Spleen (tissue), 11 donors: ENCODE measurements at regions not wholly inside any gene's neighbourhood (a gene's known extent, or its start where the extent isn't known, plus 50 kb on each side); places are given as distances from the start of the nearest gene placed in this dataset.

ENCODE experiments used
- DNase-seq: peaks from one replicate; pipeline ENCODE4 v3.0.0-alpha.2; 2020
- H3K27ac ChIP-seq, 8 donors: fragments of 200-600 bp; sonication (generic) in 7 of 8; 1 replicate in 4 of 8; 2 replicates in 4 of 8; pipeline versions ENCODE4 v1.5.0 to v1.8.0; 2016 to 2021; ENCODE audit warnings: inconsistent platforms in 4 of 8, mild to moderate bottlenecking in 4 of 8, moderate library complexity in 1 of 8
- H3K27me3 ChIP-seq, 7 donors: fragments of 200-600 bp; sonication (generic) in 6 of 7; replicated peaks in 1 of 7; 1 replicate in 4 of 7; 2 replicates in 3 of 7; pipeline versions ENCODE4 v1.5.0 to v1.8.0; 2016 to 2021; ENCODE audit warnings: inconsistent platforms in 3 of 7, mild to moderate bottlenecking in 1 of 7
- H3K36me3 ChIP-seq, 6 donors: fragments of 200-600 bp; sonication (generic) in 5 of 6; 1 replicate in 4 of 6; 2 replicates in 2 of 6; pipeline versions ENCODE4 v1.5.0 to v1.8.0; 2016 to 2021; ENCODE audit warnings: inconsistent platforms in 2 of 6
- H3K4me1 ChIP-seq, 6 donors: fragments of 200-600 bp; sonication (generic) in 5 of 6; 1 replicate in 3 of 6; 2 replicates in 3 of 6; pipeline versions ENCODE4 v1.5.0 to v1.8.0; 2016 to 2021; ENCODE audit warnings: inconsistent platforms in 3 of 6
- H3K4me3 ChIP-seq, 8 donors: fragments of 200-600 bp; sonication (generic) in 7 of 8; 1 replicate in 4 of 8; 2 replicates in 4 of 8; pipeline versions ENCODE4 v1.5.0 to v1.8.0; 2016 to 2021; ENCODE audit warnings: inconsistent platforms in 4 of 8, mild to moderate bottlenecking in 4 of 8, moderate library complexity in 2 of 8
- H3K9me3 ChIP-seq, 8 donors: fragments of 200-600 bp; sonication (generic) in 7 of 8; 1 replicate in 4 of 8; 2 replicates in 4 of 8; pipeline versions ENCODE4 v1.5.0 to v1.8.0; 2016 to 2021; ENCODE audit warnings: inconsistent platforms in 4 of 8
- POLR2A ChIP-seq, 3 donors: fragments of 450-650 bp; IDR thresholded peaks; one replicate each; pipeline ENCODE4 v1.5.1; 2017; ENCODE audit warnings: antibody characterized with exemption in 3 of 3, mild to moderate bottlenecking in 1 of 3
- POLR2AphosphoS5 ChIP-seq, 3 donors: sonication (generic); formaldehyde crosslinking; IDR thresholded peaks; one replicate each; pipeline ENCODE4 v1.5.1; 2017; ENCODE audit warnings: antibody characterized with exemption in 3 of 3
- WGBS, 5 donors: extraction: QIAGEN DNeasy Blood & Tissue Kit in 3 of 5; methylation state at CpG; one replicate each; pipeline versions ENCODE4 v1.1.5 to v1.1.7; 2013 to 2018; 5-methylcytosine and 5-hydroxymethylcytosine counted together
- intact Hi-C: fragments of 100-400 bp; cut with DNase I; formaldehyde crosslinking; loops from one replicate; pipeline ENCODE4 v1.15.0; 2023; ENCODE audit warnings: low total_unique reads
- TF ChIP-seq, protein P1 (sequence below), 11 experiments: fragments of 200-600 bp in 7 of 11; fragments of 450-650 bp in 4 of 11; sonication (generic) in 4 of 11; IDR thresholded peaks in 8 of 11; conservative IDR thresholded peaks in 3 of 11; 1 replicate in 7 of 11; 2 replicates in 4 of 11; pipeline versions ENCODE4 v1.4.0 to v1.8.0; 2016 to 2021; ENCODE audit warnings: antibody characterized with exemption in 11 of 11, inconsistent platforms in 4 of 11, mild to moderate bottlenecking in 1 of 11
- donor health status: healthy with polysubstance abuse.
- donor health status: DM: no; HTN: no; CAD: no; lungs with moderate emphysema.
- donor health status: DM: no; HTN: no; CAD: no.
- donor health status: Bipolar disorder and iron deficiency.
- donor health status: healthy.
- donor health status: DM: no; HTN: no; CAD: no.
- donor health status: DM: yes; HTN: yes; CAD: no.

DNA sequence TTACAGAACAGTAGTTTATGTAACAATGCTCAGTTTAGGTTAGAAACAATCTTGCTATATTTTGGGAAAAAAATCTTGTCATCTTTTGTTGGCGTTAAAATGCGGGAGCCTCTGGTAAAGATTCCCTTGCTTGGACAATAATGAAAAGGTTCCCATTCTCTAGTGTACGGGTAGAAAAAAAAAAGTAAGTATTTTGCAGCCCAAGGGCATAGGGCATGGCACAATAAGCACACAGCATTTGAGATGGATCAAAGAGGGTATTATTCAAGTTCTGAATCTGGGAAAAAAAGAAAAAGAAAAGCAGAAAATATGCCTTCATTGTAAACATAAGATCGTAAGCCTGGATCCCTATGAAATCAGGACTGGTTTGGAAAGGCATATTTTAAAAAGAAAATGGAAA is 408.6 kb upstream of the ROBO2 start:
- Histone ChIP-seq H3K36me3 (no peaks in the 10 kb centered on the region), H3K4me3 (no peak overlapping the region), H3K27ac (no peak overlapping the region), H3K4me1 (no peaks in the 10 kb centered on the region), H3K27me3 (no peaks in the 10 kb centered on the region), H3K9me3 (peaks cover 0 to 7% (median 0%) of the 10 kb centered on the region in 8 donors)
- intact Hi-C loops, result no loop called here
- DNase-seq, result no peak
- WGBS, 5 donors, result 84 to 92% (median 89%) methylated on average over 4 of the region's 4 CpGs
- TF ChIP-seq POLR2AphosphoS5 (IDR thresholded peaks at IDR 0.05) (no peak), POLR2A (IDR thresholded peaks at IDR 0.05) (no peak)
- TF ChIP-seq, protein P1, sequence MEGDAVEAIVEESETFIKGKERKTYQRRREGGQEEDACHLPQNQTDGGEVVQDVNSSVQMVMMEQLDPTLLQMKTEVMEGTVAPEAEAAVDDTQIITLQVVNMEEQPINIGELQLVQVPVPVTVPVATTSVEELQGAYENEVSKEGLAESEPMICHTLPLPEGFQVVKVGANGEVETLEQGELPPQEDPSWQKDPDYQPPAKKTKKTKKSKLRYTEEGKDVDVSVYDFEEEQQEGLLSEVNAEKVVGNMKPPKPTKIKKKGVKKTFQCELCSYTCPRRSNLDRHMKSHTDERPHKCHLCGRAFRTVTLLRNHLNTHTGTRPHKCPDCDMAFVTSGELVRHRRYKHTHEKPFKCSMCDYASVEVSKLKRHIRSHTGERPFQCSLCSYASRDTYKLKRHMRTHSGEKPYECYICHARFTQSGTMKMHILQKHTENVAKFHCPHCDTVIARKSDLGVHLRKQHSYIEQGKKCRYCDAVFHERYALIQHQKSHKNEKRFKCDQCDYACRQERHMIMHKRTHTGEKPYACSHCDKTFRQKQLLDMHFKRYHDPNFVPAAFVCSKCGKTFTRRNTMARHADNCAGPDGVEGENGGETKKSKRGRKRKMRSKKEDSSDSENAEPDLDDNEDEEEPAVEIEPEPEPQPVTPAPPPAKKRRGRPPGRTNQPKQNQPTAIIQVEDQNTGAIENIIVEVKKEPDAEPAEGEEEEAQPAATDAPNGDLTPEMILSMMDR (IDR thresholded peaks at IDR 0.05 in 8 of 11, conservative IDR thresholded peaks at IDR 0.05 in 3 of 11), result no peak

- no peaks in the 10 kb centered on the region for H3K36me3 ChIP-seq
- TF ChIP-seq, protein P1 (IDR thresholded peaks at IDR 0.05 in 8 of 11, conservative IDR thresholded peaks at IDR 0.05 in 3 of 11), result no peak
- TF ChIP-seq POLR2A (IDR thresholded peaks at IDR 0.05) (no peak), POLR2AphosphoS5 (IDR thresholded peaks at IDR 0.05) (no peak)
Measured at GRCh38 chr3:76638006-76638405, 401.9 kb upstream of the ROBO2 start.

GRCh38 chr3:76643623-76644304 is 396.1 kb upstream of the ROBO2 start:
- Histone ChIP-seq H3K4me1 (no peaks in the 10 kb centered on the region), H3K27ac (no peak overlapping the region), H3K27me3 (no peaks in the 10 kb centered on the region), H3K36me3 (no peaks in the 10 kb centered on the region), H3K4me3 (no peak overlapping the region), H3K9me3 (peaks cover 0 to 6% (median 0%) of the 10 kb centered on the region in 8 donors)
- no peak for DNase-seq
- intact Hi-C loops, result no loop called here
- TF ChIP-seq POLR2AphosphoS5 (IDR thresholded peaks at IDR 0.05), result no peak
- TF ChIP-seq, protein P1 (IDR thresholded peaks at IDR 0.05 in 8 of 11, conservative IDR thresholded peaks at IDR 0.05 in 3 of 11), result no peak
- no peak for TF ChIP-seq POLR2A (IDR thresholded peaks at IDR 0.05)

More at GRCh38 chr3:76638006-76638405, 401.9 kb upstream of the ROBO2 start:
- no peak for DNase-seq
- Histone ChIP-seq H3K27ac (no peak overlapping the region), H3K4me1 (no peaks in the 10 kb centered on the region), H3K9me3 (peaks cover 0 to 7% (median 0%) of the 10 kb centered on the region in 8 donors), H3K4me3 (no peak overlapping the region), H3K27me3 (no peaks in the 10 kb centered on the region)
- intact Hi-C loops, result no loop called here

GRCh38 chr3:76644305-76644675 is 395.6 kb upstream of the ROBO2 start:
- intact Hi-C loops, result no loop called here
- H3K4me3 ChIP-seq, result no peak overlapping the region
- 53 to 87% (median 68%) methylated on average over 4 of the region's 4 CpGs for WGBS, 5 donors
- no peak overlapping the region for H3K27ac ChIP-seq
- DNase-seq, result no peak
- no peaks in the 10 kb centered on the region for H3K4me1 ChIP-seq
- TF ChIP-seq POLR2A (IDR thresholded peaks at IDR 0.05) (no peak), POLR2AphosphoS5 (IDR thresholded peaks at IDR 0.05) (no peak)
- TF ChIP-seq, protein P1 (IDR thresholded peaks at IDR 0.05 in 8 of 11, conservative IDR thresholded peaks at IDR 0.05 in 3 of 11), result no peak
- peaks cover 0 to 6% (median 0%) of the 10 kb centered on the region in 8 donors for H3K9me3 ChIP-seq
- no peaks in the 10 kb centered on the region for H3K36me3 ChIP-seq
- H3K27me3 ChIP-seq, result no peaks in the 10 kb centered on the region
